ENCODE measurements at regions not wholly inside any gene's neighbourhood (a gene's known extent, or its start where the extent isn't known, plus 50 kb on each side); places are given as distances from the start of the nearest gene placed in this dataset.
A peak's percentile ranks its signal among the peaks of the same experiment; 100 is the strongest.
"Not testable (repeated sequence)": the region's sequence is repeated elsewhere in the genome, so short reads cannot be mapped to it uniquely, and the experiment has no call there.

DNA sequence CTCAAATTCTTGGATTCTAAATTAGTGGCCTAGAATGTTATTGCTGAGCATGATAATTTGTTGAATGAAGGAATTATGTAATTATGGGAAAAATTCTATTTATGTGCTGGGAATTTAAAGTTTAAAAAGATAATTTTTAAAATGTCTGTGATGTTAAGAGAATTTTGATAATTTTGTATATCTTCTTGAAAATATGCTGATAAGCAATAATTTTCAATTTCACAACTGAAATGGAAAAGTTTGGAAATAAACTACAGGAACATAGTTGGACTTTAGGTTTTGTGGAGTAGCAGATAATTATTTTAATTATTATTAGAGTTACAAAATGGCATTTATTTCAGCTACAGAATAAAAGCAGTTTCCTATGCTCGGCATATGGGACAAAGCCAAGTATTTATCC lies 268.5 kb upstream of the TPK1 start:
- no peak for DNase-seq (ENCODE audit: low spot score)

GRCh38 chr7:145102199-145102598 lies 266.3 kb upstream of the TPK1 start:
- DNase-seq (ENCODE audit: low spot score): not testable (repeated sequence)

GRCh38 chr7:145092766-145093165 lies 256.9 kb upstream of the TPK1 start:
- no peak for DNase-seq (ENCODE audit: low spot score)

DNA sequence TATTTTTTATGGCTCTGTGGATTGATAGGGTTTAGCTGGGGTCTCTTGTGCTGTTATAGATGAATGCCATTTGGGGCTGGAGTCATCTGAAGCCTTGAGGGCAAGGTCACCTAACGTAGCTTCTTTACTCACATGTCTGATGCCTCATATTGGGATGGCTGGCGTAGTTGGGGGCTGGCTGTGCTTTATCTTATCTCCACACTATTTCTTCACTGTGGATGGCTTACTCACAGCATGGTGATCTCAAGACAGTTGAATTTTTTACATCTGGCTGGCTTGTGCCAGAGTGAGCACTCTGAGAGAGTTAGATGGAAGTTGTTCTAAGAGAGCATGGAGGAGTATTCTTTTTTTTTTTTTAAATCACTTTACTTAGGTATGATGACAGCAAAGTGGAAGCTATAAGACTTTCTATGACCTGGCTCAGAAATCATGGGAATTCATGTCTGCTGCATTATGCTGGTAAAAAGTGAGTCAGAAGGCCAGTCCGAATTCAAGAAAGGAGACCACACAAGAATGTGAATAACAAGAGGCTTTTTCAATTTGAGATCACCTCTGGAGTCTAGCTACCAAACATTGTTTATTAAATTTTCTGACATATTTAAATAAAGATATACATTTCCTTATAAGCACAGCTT lies 252.4 kb upstream of the TPK1 start:
- no peak for DNase-seq (ENCODE audit: low spot score)

GRCh38 chr7:145082366-145083161 lies 246.7 kb upstream of the TPK1 start:
- DNase-seq (ENCODE audit: low spot score): no peak

GRCh38 chr7:145065473-145065872 lies 229.6 kb upstream of the TPK1 start:
- DNase-seq (ENCODE audit: low spot score): no peak

DNA sequence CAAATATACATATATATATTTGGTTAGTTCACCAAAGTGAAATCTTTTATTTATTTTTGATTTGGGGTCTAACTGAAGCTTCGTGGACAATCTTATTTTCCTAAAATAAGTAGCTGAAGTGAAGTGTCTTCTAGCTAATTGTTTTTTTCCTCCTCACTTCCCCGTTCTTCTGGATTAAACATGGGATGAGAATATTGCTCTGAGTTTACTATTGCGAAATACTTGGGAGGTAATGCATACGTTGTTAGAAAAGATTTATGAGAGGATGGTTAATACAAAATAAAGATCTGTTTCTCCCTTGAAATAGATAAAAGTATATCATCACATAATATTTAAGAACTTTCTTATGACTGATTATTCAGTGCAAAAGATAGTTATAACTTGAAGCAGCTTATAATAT lies 228.3 kb upstream of the TPK1 start:
- DNase-seq (ENCODE audit: low spot score): no peak

DNA sequence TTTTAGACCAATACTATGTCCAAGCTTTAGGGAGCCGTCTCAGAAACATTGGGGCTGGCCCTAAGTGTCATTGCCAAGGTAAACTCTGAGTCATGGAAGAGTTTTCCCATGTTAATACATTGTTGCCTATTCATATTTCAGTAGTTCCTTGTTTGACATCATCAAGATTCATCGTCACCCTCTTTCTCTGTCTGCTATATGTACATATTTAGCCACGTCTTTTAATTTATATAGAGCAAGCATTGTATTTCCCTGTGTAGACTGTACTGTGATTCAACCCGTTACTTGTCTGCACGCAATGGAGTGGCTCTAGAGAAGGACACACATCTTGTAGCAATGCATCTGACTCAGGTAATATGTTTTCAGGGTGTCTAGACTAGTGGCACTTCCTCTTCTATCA lies 217.9 kb upstream of the TPK1 start:
- DNase-seq (ENCODE audit: low spot score): no peak

DNA sequence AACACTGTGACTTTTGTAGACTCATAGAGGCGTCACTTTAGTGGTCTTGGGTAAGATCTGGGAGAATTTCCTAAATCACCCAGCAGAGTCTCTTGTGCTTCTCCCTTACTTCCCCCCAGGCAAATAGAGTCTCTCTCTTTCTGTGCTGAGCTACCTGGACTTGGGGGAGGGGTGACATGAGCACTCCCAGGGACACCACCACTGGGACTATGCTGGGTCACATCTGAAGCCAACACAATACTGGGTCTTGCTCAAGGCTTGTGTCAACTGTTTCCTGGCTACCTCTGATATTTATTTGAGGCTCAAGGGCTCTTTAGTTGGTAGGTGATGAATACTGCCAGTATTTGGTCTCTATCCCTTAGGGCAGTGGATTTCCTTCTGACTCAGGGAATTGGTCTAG lies 214.6 kb upstream of the TPK1 start:
- no peak for DNase-seq (ENCODE audit: low spot score)

- peak; percentile 33 for DNase-seq (ENCODE audit: low spot score)
Observed at GRCh38 chr7:145036604-145037405, 201.0 kb upstream of the TPK1 start.

- no peak for DNase-seq (ENCODE audit: low spot score)
Observed at GRCh38 chr7:145031162-145031561, 195.3 kb upstream of the TPK1 start.

GRCh38 chr7:145030754-145031153 lies 194.9 kb upstream of the TPK1 start:
- no peak for DNase-seq (ENCODE audit: low spot score)

- DNase-seq (ENCODE audit: low spot score): no peak
Observed at GRCh38 chr7:145020454-145020853, 184.6 kb upstream of the TPK1 start.

DNA sequence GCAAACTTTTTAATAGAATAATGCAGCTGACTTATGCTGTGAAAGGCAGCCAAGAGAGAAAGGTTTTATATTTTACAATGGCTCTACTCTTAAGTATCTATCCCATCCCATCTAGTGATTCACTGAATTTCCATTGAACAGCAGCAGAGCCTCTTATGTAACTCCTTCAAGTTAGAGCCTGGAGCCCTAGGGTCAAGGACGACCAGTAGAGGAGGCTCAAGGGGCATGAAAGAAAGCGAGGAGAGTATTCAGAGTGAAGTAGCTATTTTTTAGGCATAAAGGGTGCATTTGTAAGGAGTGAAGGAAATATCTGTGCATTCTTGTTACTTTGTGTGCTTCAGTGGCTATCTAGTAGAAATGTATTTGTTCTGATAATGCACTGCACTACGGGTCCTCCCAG lies 180.2 kb upstream of the TPK1 start:
- no peak for DNase-seq (ENCODE audit: low spot score)

GRCh38 chr7:145009876-145010275 lies 174.0 kb upstream of the TPK1 start:
- no peak for DNase-seq (ENCODE audit: low spot score)

DNA sequence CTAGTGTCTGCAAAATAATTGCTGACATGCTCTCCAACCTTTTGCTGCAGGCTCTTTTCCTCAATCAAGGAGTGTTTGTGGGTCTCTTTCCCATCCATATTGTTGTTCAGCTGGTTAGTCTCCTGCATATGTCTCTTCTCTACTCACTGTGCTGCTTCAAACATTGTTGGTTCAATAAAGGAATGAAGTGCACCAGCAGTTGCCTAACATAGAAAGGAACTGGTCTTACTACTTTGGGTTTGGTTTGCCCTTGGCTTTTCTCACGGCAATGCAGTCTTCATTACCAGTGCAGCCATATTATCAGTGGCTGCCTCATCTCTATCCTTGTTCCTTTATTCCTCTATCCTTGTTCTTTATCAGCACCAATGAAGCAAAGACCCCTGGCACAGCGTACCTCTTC lies 169.7 kb upstream of the TPK1 start:
- DNase-seq (ENCODE audit: low spot score): no peak

DNA sequence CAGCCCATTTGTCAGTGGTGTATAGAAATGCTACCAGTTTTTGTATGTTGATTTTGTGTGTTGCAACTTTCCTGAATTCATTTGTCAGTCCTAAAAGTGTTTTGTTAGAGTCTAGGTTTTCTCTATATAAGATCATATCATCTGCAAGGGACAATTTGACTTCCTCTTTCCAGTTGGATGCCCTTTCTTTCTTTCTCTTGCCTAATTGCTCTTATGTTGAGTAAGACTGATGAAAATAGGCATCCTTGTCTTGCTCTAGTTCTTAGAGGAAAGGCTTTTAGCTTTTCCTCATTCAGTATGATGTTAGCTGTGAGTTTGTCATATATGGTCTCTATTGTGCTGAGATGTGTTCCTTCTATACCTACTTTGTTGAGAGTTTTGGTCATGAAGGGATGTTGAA lies 161.7 kb upstream of the TPK1 start:
- DNase-seq (ENCODE audit: low spot score): no peak

GRCh38 chr7:144995495-144995894 lies 159.6 kb upstream of the TPK1 start:
- no peak for DNase-seq (ENCODE audit: low spot score)

GRCh38 chr7:144991041-144991440 lies 155.2 kb upstream of the TPK1 start:
- no peak for DNase-seq (ENCODE audit: low spot score)

GRCh38 chr7:144987686-144988085 lies 151.8 kb upstream of the TPK1 start:
- no peak for DNase-seq (ENCODE audit: low spot score)

GRCh38 chr7:144982133-144982532 lies 146.3 kb upstream of the TPK1 start:
- no peak for DNase-seq (ENCODE audit: low spot score)

DNA sequence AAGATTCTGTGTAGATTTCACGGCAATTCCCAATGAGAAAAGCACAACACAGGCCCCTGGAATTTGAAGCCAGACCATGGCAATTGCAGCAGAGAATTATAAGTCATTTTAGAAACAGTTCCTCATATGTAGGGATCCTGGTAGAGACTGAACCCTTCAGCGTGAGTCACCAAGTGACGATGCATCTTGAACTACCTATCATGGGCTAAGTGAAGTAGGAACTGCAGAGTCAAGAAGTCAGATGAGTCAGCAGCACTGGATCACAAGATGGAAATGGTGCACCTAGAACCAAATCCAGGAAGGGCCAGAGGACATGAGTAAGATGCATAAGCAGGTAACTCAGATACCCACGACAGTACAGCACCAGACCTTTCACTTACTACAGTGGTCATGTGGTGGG lies 140.0 kb upstream of the TPK1 start:
- no peak for DNase-seq (ENCODE audit: low spot score)

DNA sequence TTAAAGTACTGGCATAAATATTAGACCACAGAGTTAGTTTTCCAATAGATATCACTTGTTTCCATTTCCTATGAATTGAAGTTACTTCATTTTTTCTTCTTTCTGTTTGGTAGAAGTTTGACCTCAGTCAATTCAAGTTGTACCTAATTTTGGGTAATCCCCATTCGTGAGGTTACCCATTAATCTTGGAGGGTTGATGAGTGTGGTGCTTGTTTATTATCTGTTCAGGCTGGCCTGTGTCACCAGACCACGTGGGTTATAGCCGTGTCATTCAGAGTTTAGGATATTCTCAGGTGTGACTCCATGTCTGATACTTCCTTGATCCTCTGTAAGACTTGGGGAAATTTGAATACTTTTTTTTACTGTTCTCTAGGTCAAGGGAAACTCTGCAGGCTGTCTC lies 133.9 kb upstream of the TPK1 start:
- DNase-seq (ENCODE audit: low spot score): no peak
